HL-60 (cell line): ENCODE measurements at regions not wholly inside any gene's neighbourhood (a gene's known extent, or its start where the extent isn't known, plus 50 kb on each side); places are given as distances from the start of the nearest gene placed in this dataset.

Experiments
- CTCF ChIP-seq: IDR thresholded peaks from one replicate; pipeline ENCODE4 v1.5.1; 2011; ENCODE audit warnings: low read length, control low read depth, inconsistent platforms; ENCODE audit not compliant: insufficient read depth
- GABPA ChIP-seq: IDR thresholded peaks from 2 replicates; pipeline ENCODE4 v1.6.1; 2012; ENCODE audit warnings: low read depth
- POLR2AphosphoS5 ChIP-seq: IDR thresholded peaks from 2 replicates; pipeline ENCODE4 v1.6.1; 2012; ENCODE audit warnings: low read depth
- REST ChIP-seq: IDR thresholded peaks from 2 replicates; pipeline ENCODE4 v1.6.1; 2012; ENCODE audit warnings: low read depth; ENCODE audit not compliant: insufficient replicate concordance

GRCh38 chr6:67538032-67538431 is 1097.0 kb upstream of the ADGRB3 start:
- TF ChIP-seq CTCF (no peak), POLR2AphosphoS5 (no peak), GABPA (no peak), REST (no peak)
